Heart left ventricle (tissue), 13 donors: ENCODE measurements at regions not wholly inside any gene's neighbourhood (a gene's known extent, or its start where the extent isn't known, plus 50 kb on each side); places are given as distances from the start of the nearest gene placed in this dataset.

Experiments
- CTCF ChIP-seq, 12 donors: fragments of 200-600 bp; sonication (generic) in 4 of 12; IDR thresholded peaks; one replicate each; pipeline versions ENCODE4 v1.5.0 to v1.8.0; 2018 to 2022; ENCODE audit warnings: antibody characterized with exemption in 12 of 12, mild to moderate bottlenecking in 5 of 12
- POLR2A ChIP-seq, 2 donors: fragments of 450-650 bp; IDR thresholded peaks; one replicate each; pipeline ENCODE4 v1.6.1; 2017; ENCODE audit warnings: antibody characterized with exemption in 2 of 2, mild to moderate bottlenecking in 2 of 2, moderate library complexity in 2 of 2
- donor health status: ischemic (EF 13 %, LVEDD 7.1; RV severe dilation, severe dysfunction).
- donor health status: DM: no; HTN: yes; CAD: no.
- donor health status: DM: no; HTN: no; CAD: no.
- donor health status: ischemic (EF 25% LVEDD 6.9; RV normal size, moderate dysfunction).
- donor health status: ischemic (EF 25% LVEDD 5.7; RV mildly dilated, moderate dysfunction).
- donor health status: ischemic (EF 35%, LVEDD 5.7; RV mildly dilated, moderate dysfunction).
- donor health status: nonischemic (EF 11% LVEDD 7.7; RV severe dilation, severe dysfunction).
- donor health status: DM: yes; HTN: yes; CAD: no.
- donor health status: PGD.
- donor health status: ischemic (EF 29% LVEDD 5.4; RV normal size, mild dysfunction).
- donor health status: nonischemic (EF 23%, LVEDD 6.1; RV moderate dilation, normal function).

DNA sequence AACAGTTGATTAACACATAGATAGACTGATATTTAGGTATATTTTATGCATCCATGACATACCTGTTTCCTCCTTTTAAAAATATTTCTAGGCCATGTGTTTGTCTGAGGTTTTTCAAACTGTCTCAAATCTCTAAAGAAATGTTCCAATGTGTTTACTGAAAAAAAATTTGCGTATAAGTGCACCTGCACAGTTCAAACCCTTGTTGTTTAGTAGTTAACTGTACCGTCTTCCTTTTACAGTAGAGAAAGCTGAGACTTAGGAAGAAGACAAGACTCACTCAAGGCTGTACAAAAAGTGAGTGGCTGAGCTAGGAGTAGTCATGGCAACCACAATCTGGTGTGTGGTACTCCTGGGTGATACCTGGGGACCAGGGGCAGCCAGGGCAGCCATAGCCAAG is 934.6 kb downstream of the VRK1 start:
- no peak for TF ChIP-seq CTCF (IDR thresholded peaks at IDR 0.05)
- no peak for TF ChIP-seq POLR2A (IDR thresholded peaks at IDR 0.05)
